Activated CD4-positive, alpha-beta T cell treated with anti-CD3 and anti-CD28 coated beads, Interleukin-2, amount 10 ng/mL, durations not matched to agents 24 days and 14 days (primary cell): ENCODE measurements at regions not wholly inside any gene's neighbourhood (a gene's known extent, or its start where the extent isn't known, plus 50 kb on each side); places are given as distances from the start of the nearest gene placed in this dataset.

Experiments used
- DNase-seq: peaks from one replicate; pipeline ENCODE4 v3.0.0; 2022
- H3K27ac Mint-ChIP-seq: one replicate; pipeline ENCODE4 v1.8.0; 2022; ENCODE audit warnings: mild to moderate bottlenecking, mixed read lengths
- H3K27me3 Mint-ChIP-seq: one replicate; pipeline ENCODE4 v1.8.0; 2022; ENCODE audit warnings: mixed read lengths
- H3K36me3 Mint-ChIP-seq: one replicate; pipeline ENCODE4 v1.8.0; 2022; ENCODE audit warnings: low read depth, mild to moderate bottlenecking, mixed read lengths
- H3K4me1 Mint-ChIP-seq: one replicate; pipeline ENCODE4 v1.8.0; 2021; ENCODE audit warnings: mixed read lengths
- H3K4me3 Mint-ChIP-seq: one replicate; pipeline ENCODE4 v1.8.0; 2022; ENCODE audit warnings: mild to moderate bottlenecking, moderate library complexity, mixed read lengths
- H3K9me3 Mint-ChIP-seq: one replicate; pipeline ENCODE4 v1.8.0; 2021; ENCODE audit warnings: mixed read lengths
- intact Hi-C: fragments of 100-400 bp; cut with micrococcal nuclease; formaldehyde crosslinking; loops from one replicate; pipeline ENCODE4 v1.15.1; 2023

GRCh38 chr1:22257290-22258275, 114.7 kb upstream of the WNT4 start:
- Mint-ChIP-seq H3K4me1 (no peaks in the 10 kb centered on the region), H3K9me3 (no peaks in the 10 kb centered on the region)

DNA sequence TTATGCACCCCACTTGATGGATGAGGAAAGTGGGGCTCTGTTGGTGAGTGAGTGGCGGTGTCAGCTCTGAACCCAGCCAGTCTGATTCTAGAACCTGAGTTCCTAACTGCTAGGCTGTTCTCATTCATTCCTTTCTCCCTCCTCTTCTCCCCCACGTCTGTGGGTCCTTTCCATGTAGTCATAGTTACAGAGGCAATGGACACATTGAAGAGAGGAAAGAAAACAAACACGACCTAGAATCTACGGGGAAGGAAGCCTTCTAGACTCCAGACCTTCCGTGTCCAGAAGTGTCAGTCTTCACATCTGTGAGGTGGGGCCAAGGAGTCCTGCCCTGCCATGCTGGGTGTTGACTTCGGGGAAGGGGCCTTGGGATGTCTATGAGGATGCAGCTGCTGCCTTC, 115.8 kb upstream of the WNT4 start:
- Mint-ChIP-seq H3K27ac (no peak overlapping the region), H3K4me1 (no peaks in the 10 kb centered on the region), H3K36me3 (no peaks in the 10 kb centered on the region), H3K27me3 (no peaks in the 10 kb centered on the region), H3K4me3 (no peak overlapping the region), H3K9me3 (no peaks in the 10 kb centered on the region)
- DNase-seq, result no peak
- intact Hi-C loops, result no loop called here

More at GRCh38 chr1:22257290-22258275, 114.7 kb upstream of the WNT4 start:
- intact Hi-C loops, result no loop called here
- Mint-ChIP-seq H3K4me3 (no peak overlapping the region), H3K27me3 (no peaks in the 10 kb centered on the region), H3K27ac (no peak overlapping the region), H3K36me3 (no peaks in the 10 kb centered on the region)
- no peak for DNase-seq

DNA sequence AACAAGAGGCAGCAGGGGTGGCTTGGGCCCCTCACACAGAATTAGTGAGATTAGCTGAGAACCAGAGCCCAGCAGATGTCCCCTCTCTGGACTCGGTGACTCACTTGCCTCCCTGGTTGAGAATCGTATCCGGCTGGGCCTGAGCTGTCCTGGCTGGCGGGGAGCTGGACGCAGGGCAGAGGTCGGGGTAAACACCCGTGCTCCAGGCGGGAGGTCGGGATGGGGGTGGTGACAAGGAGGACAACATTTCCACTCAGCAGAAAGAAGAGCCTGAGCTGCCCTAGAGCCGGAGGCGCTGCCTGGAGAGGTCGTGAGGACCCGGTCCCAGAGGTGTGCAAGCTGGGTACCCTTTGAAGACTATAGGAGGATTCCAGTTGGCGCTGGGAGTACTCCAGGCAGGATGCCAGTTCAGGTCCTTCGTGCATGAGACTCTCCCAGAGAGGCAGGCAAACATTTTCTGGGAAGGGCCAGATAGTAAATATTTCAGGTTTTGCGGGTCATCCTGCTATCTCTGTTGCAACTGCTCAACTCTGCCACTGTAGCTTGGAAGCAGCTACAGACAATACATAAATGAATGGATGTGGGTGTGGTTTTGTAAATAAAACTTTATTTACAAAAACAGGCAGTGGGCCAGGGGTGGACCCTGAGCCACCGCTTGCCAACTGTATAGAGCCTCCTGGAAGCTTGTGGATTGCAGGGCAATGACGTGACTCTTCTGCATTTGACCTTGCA, 116.8 kb upstream of the WNT4 start:
- H3K27ac Mint-ChIP-seq, result no peak overlapping the region
- H3K36me3 Mint-ChIP-seq, result no peaks in the 10 kb centered on the region
- H3K4me3 Mint-ChIP-seq, result no peak overlapping the region

GRCh38 chr1:22260860-22261432, 118.0 kb upstream of the WNT4 start:
- Mint-ChIP-seq H3K4me1 (no peaks in the 10 kb centered on the region), H3K27me3 (no peaks in the 10 kb centered on the region), H3K27ac (no peak overlapping the region), H3K9me3 (no peaks in the 10 kb centered on the region), H3K4me3 (no peak overlapping the region), H3K36me3 (no peaks in the 10 kb centered on the region)
- intact Hi-C loops, result no loop called here
- DNase-seq, result no peak

More for the DNA sequence above, 116.8 kb upstream of the WNT4 start:
- no peaks in the 10 kb centered on the region for H3K27me3 Mint-ChIP-seq
- intact Hi-C loops, result no loop called here
- no peaks in the 10 kb centered on the region for H3K4me1 Mint-ChIP-seq
- no peak for DNase-seq
- H3K9me3 Mint-ChIP-seq, result no peaks in the 10 kb centered on the region

GRCh38 chr1:22261580-22261979, 118.7 kb upstream of the WNT4 start:
- DNase-seq, result no peak
- H3K27ac Mint-ChIP-seq, result no peak overlapping the region
- no peak overlapping the region for H3K4me3 Mint-ChIP-seq
- H3K36me3 Mint-ChIP-seq, result no peaks in the 10 kb centered on the region
- H3K9me3 Mint-ChIP-seq, result no peaks in the 10 kb centered on the region
- intact Hi-C loops, result no loop called here
- H3K4me1 Mint-ChIP-seq, result no peaks in the 10 kb centered on the region
- H3K27me3 Mint-ChIP-seq, result no peaks in the 10 kb centered on the region

GRCh38 chr1:22262583-22262982, 119.7 kb upstream of the WNT4 start:
- no peaks in the 10 kb centered on the region for H3K27me3 Mint-ChIP-seq
- H3K9me3 Mint-ChIP-seq, result no peaks in the 10 kb centered on the region
- H3K27ac Mint-ChIP-seq, result no peak overlapping the region
- no peak for DNase-seq
- intact Hi-C loops, result no loop called here
- no peaks in the 10 kb centered on the region for H3K4me1 Mint-ChIP-seq
- no peaks in the 10 kb centered on the region for H3K36me3 Mint-ChIP-seq
- H3K4me3 Mint-ChIP-seq, result no peak overlapping the region

- no peaks in the 10 kb centered on the region for H3K4me1 Mint-ChIP-seq
- H3K9me3 Mint-ChIP-seq, result no peaks in the 10 kb centered on the region
Observed at GRCh38 chr1:22263359-22263758, 120.5 kb upstream of the WNT4 start.

GRCh38 chr1:22264464-22265341, 121.8 kb upstream of the WNT4 start:
- intact Hi-C loops, result no loop called here
- Mint-ChIP-seq H3K27ac (no peak overlapping the region), H3K4me1 (no peaks in the 10 kb centered on the region), H3K27me3 (no peaks in the 10 kb centered on the region), H3K36me3 (no peaks in the 10 kb centered on the region), H3K9me3 (no peaks in the 10 kb centered on the region), H3K4me3 (no peak overlapping the region)
- DNase-seq, result no peak

More at GRCh38 chr1:22263359-22263758, 120.5 kb upstream of the WNT4 start:
- Mint-ChIP-seq H3K4me3 (no peak overlapping the region), H3K36me3 (no peaks in the 10 kb centered on the region), H3K27me3 (no peaks in the 10 kb centered on the region), H3K27ac (no peak overlapping the region)
- no peak for DNase-seq
- intact Hi-C loops, result no loop called here

DNA sequence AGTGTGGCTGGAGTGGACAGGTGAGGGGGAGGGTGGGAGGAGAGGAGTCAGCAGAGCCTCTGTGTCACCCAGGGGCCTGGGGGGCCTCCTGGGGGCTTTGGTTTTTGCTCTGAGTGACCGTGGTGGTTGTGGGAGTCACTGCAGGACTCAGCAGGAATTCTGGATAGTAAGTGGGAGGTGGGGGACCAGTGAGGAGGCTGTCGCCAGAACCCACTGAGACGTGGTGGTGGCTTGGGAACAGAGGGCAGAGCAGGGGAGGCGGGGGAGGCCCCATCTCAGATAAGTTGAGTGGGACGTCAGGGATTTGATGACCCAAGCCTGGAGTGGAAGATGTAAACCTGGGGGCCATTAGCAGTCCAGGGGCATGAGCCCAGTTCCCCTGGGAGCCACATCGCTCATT, 123.2 kb upstream of the WNT4 start:
- Mint-ChIP-seq H3K9me3 (no peaks in the 10 kb centered on the region), H3K4me3 (no peak overlapping the region), H3K27me3 (no peaks in the 10 kb centered on the region), H3K36me3 (no peaks in the 10 kb centered on the region), H3K4me1 (no peaks in the 10 kb centered on the region), H3K27ac (no peak overlapping the region)
- DNase-seq, result no peak
- intact Hi-C loops, result no loop called here

- Mint-ChIP-seq H3K27ac (no peak overlapping the region), H3K9me3 (no peaks in the 10 kb centered on the region), H3K4me1 (no peaks in the 10 kb centered on the region), H3K27me3 (peaks cover 2% of the 10 kb centered on the region), H3K36me3 (no peaks in the 10 kb centered on the region), H3K4me3 (no peak overlapping the region)
- no peak for DNase-seq
- intact Hi-C loops, result no loop called here
Observed at GRCh38 chr1:22267413-22268175, 124.7 kb upstream of the WNT4 start.

DNA sequence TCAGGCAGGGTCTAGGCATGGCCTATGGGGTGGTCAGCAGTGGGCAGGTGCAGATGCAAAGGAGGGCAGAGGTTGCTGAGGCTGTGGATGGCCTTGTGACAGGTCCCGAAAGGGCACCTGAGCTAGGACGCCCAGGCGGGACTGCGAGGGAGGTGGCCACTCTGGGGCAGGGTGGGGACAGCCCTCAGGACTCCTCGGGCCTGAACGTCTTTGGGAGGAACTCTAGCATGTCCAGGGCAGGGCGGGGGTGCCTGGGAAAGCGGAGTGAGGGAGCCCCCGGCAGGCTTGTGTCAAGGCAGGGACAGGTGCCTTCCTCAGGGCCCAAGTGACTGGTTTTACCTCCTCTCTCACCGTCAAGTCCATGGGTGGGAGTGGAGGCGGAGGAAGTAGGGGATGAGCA, 125.4 kb upstream of the WNT4 start:
- H3K4me1 Mint-ChIP-seq, result no peaks in the 10 kb centered on the region
- no peak overlapping the region for H3K4me3 Mint-ChIP-seq
- intact Hi-C loops, result no loop called here
- H3K27me3 Mint-ChIP-seq, result peaks cover 2% of the 10 kb centered on the region
- H3K36me3 Mint-ChIP-seq, result no peaks in the 10 kb centered on the region
- H3K27ac Mint-ChIP-seq, result no peak overlapping the region
- H3K9me3 Mint-ChIP-seq, result no peaks in the 10 kb centered on the region
- no peak for DNase-seq

DNA sequence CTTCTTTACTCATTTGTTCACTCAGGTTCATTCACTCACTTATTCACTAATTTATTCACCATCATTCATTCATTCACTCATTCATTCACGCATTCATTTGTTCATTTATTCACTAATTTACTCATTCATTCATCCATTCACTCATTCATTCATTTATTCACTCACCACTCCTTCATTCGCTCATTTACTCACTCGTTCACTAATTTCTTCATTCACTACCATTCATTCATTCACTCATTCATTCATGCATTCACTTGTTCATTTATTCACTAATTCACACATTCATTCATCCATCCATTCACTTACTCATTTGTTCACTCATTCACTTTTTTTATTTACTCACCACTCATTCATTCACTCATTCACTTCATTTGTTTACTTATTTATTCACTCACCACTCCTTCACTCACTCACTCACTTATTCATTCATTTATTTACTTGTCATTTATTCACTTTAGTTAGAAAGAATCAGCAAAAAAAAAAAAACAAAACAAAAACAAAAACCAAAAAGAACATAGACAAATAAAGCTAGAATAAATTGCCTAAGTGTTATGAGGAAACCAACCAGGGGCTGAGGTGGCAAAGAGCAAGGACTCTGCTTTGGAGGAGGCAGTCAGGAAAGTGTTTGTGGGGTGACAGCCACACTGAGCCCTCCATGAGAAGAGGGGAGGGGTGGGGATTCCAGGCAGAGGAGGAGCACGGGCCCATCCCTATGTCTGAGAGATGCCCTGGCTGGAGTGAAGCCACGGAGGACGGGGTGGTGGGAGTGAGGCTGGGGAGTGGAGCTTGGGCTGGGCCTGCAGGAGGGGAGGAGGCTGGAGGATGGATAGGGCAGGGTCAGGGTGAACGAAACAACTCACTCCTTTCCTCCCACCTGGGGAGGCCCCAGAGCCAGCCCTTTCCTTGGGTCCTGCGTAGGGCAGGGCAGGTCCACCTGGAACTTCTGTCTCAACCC, 129.2 kb upstream of the WNT4 start:
- H3K27ac Mint-ChIP-seq, result no peak overlapping the region
- H3K9me3 Mint-ChIP-seq, result no peaks in the 10 kb centered on the region
- intact Hi-C loops, result loop anchor here (10.0 kb wide), 1 partner anchor 137 kb away; no protein-coding TSS in a partner anchor
- no peak overlapping the region for H3K4me3 Mint-ChIP-seq
- H3K4me1 Mint-ChIP-seq, result no peaks in the 10 kb centered on the region
- no peaks in the 10 kb centered on the region for H3K36me3 Mint-ChIP-seq
- peaks cover 2% of the 10 kb centered on the region for H3K27me3 Mint-ChIP-seq
- no peak for DNase-seq
